Breast epithelium (tissue), 4 donors: ENCODE measurements at regions not wholly inside any gene's neighbourhood (a gene's known extent, or its start where the extent isn't known, plus 50 kb on each side); places are given as distances from the start of the nearest gene placed in this dataset.

Source experiments
- DNase-seq, 2 donors: peaks; one replicate each; pipeline ENCODE4 v3.0.0-alpha.2; 2019; ENCODE audit warnings: low spot score in 2 of 2
- H3K27ac ChIP-seq, 2 donors: fragments of 200-600 bp; sonication (generic) in 1 of 2; one replicate each; pipeline ENCODE4 v1.5.1; 2016 to 2019; ENCODE audit warnings: mild to moderate bottlenecking in 1 of 2
- H3K27me3 ChIP-seq, 2 donors: fragments of 200-600 bp; sonication (generic) in 1 of 2; one replicate each; pipeline versions ENCODE4 v1.5.1 to v1.6.0; 2017 to 2019; ENCODE audit warnings: control low read depth in 1 of 2, mild to moderate bottlenecking in 1 of 2
- H3K36me3 ChIP-seq: fragments of 200-600 bp; one replicate; pipeline ENCODE4 v1.5.1; 2019
- H3K4me1 ChIP-seq, 2 donors: fragments of 200-600 bp; sonication (generic); one replicate each; pipeline ENCODE4 v1.5.1; 2016 to 2019; ENCODE audit warnings: control low read depth in 1 of 2
- H3K4me3 ChIP-seq, 3 donors: fragments of 200-600 bp; sonication (generic); 1 replicate in 2 of 3; 2 replicates in 1 of 3; pipeline ENCODE4 v1.5.1; 2016 to 2019; ENCODE audit warnings: mild to moderate bottlenecking in 3 of 3, moderate library complexity in 2 of 3
- H3K9me3 ChIP-seq, 2 donors: fragments of 200-600 bp; sonication (generic) in 1 of 2; one replicate each; pipeline ENCODE4 v1.5.1; 2016 to 2019; ENCODE audit warnings: control low read depth in 1 of 2
- POLR2A ChIP-seq: fragments of 450-650 bp; IDR thresholded peaks from one replicate; pipeline ENCODE4 v1.6.1; 2016; ENCODE audit warnings: antibody characterized with exemption, mild to moderate bottlenecking, moderate library complexity
- POLR2AphosphoS5 ChIP-seq, 3 donors: sonication (generic); formaldehyde crosslinking; IDR thresholded peaks; one replicate each; pipeline ENCODE4 v1.6.1; 2017; ENCODE audit warnings: antibody characterized with exemption in 3 of 3
- intact Hi-C: fragments of 100-400 bp; cut with DNase I; formaldehyde crosslinking; loops from one replicate; pipeline ENCODE4 v1.15.1; 2023; ENCODE audit warnings: low total_unique reads
- TF ChIP-seq, protein P1 (sequence below), 3 donors: fragments of 450-650 bp; IDR thresholded peaks; one replicate each; pipeline ENCODE4 v1.5.1; 2016 to 2017; ENCODE audit warnings: antibody characterized with exemption in 3 of 3, mild to moderate bottlenecking in 3 of 3, moderate library complexity in 3 of 3

DNA sequence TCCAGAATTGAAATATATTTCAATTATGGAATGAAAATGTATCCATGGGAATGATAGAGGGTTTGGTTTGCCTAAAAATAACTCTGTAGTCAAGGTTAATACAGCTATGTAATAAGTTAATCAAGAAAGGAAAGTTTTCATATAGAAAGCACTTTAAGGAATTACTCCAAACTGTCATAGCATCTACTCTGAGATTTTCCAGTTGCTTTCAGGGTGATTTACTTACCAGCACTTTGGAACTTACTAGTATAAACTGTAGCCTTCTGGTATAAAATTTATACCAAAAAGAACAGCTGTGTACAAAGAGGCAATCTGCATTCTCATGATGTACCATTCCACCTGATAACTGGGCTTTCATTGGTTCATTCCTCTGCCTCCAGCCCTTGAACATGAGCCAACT is 87.1 kb downstream of the ARF6 start:
- Histone ChIP-seq H3K4me3 (no peak overlapping the region), H3K36me3 (no peaks in the 10 kb centered on the region), H3K27ac (no peak overlapping the region), H3K9me3 (no peaks in the 10 kb centered on the region), H3K4me1 (no peaks in the 10 kb centered on the region), H3K27me3 (no peaks in the 10 kb centered on the region)
- TF ChIP-seq, protein P1, sequence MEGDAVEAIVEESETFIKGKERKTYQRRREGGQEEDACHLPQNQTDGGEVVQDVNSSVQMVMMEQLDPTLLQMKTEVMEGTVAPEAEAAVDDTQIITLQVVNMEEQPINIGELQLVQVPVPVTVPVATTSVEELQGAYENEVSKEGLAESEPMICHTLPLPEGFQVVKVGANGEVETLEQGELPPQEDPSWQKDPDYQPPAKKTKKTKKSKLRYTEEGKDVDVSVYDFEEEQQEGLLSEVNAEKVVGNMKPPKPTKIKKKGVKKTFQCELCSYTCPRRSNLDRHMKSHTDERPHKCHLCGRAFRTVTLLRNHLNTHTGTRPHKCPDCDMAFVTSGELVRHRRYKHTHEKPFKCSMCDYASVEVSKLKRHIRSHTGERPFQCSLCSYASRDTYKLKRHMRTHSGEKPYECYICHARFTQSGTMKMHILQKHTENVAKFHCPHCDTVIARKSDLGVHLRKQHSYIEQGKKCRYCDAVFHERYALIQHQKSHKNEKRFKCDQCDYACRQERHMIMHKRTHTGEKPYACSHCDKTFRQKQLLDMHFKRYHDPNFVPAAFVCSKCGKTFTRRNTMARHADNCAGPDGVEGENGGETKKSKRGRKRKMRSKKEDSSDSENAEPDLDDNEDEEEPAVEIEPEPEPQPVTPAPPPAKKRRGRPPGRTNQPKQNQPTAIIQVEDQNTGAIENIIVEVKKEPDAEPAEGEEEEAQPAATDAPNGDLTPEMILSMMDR (IDR thresholded peaks at IDR 0.05) = no peak
- TF ChIP-seq POLR2AphosphoS5 (IDR thresholded peaks at IDR 0.05) (no peak), POLR2A (no peak)
- intact Hi-C loops = no loop called here
- no peak for DNase-seq

GRCh38 chr14:49982082-49982481 is 89.2 kb downstream of the ARF6 start:
- peak overlapping the region in 1 of 2 donors; percentile 35 for H3K27ac ChIP-seq
- intact Hi-C loops = no loop called here
- H3K4me1 ChIP-seq = no peaks in the 10 kb centered on the region
- TF ChIP-seq, protein P1 (IDR thresholded peaks at IDR 0.05) = no peak
- TF ChIP-seq POLR2AphosphoS5 (IDR thresholded peaks at IDR 0.05) (no peak), POLR2A (no peak)
- DNase-seq = no peak
- no peaks in the 10 kb centered on the region for H3K36me3 ChIP-seq
- peak overlapping the region in 2 of 3 donors; percentile 12 to 29 for H3K4me3 ChIP-seq
- no peaks in the 10 kb centered on the region for H3K9me3 ChIP-seq
- no peaks in the 10 kb centered on the region for H3K27me3 ChIP-seq

GRCh38 chr14:49982501-49982951 is 89.6 kb downstream of the ARF6 start:
- no peaks in the 10 kb centered on the region for H3K4me1 ChIP-seq
- intact Hi-C loops = no loop called here
- DNase-seq = no peak
- no peak for TF ChIP-seq POLR2A
- TF ChIP-seq POLR2AphosphoS5 (IDR thresholded peaks at IDR 0.05) = no peak
- TF ChIP-seq, protein P1 (IDR thresholded peaks at IDR 0.05) = no peak
- no peaks in the 10 kb centered on the region for H3K36me3 ChIP-seq
- H3K27me3 ChIP-seq = no peaks in the 10 kb centered on the region
- H3K9me3 ChIP-seq = no peaks in the 10 kb centered on the region
- peak overlapping the region in 2 of 3 donors; percentile 12 to 29 for H3K4me3 ChIP-seq
- no peak overlapping the region for H3K27ac ChIP-seq

GRCh38 chr14:49984424-49984823 is 91.5 kb downstream of the ARF6 start:
- no peaks in the 10 kb centered on the region for H3K36me3 ChIP-seq
- H3K4me3 ChIP-seq = no peak overlapping the region
- no peaks in the 10 kb centered on the region for H3K4me1 ChIP-seq
- intact Hi-C loops = no loop called here
- TF ChIP-seq, protein P1 (IDR thresholded peaks at IDR 0.05) = no peak
- TF ChIP-seq POLR2A (no peak), POLR2AphosphoS5 (IDR thresholded peaks at IDR 0.05) (no peak)
- H3K27ac ChIP-seq = no peak overlapping the region
- no peaks in the 10 kb centered on the region for H3K27me3 ChIP-seq
- no peak for DNase-seq
- H3K9me3 ChIP-seq = no peaks in the 10 kb centered on the region

DNA sequence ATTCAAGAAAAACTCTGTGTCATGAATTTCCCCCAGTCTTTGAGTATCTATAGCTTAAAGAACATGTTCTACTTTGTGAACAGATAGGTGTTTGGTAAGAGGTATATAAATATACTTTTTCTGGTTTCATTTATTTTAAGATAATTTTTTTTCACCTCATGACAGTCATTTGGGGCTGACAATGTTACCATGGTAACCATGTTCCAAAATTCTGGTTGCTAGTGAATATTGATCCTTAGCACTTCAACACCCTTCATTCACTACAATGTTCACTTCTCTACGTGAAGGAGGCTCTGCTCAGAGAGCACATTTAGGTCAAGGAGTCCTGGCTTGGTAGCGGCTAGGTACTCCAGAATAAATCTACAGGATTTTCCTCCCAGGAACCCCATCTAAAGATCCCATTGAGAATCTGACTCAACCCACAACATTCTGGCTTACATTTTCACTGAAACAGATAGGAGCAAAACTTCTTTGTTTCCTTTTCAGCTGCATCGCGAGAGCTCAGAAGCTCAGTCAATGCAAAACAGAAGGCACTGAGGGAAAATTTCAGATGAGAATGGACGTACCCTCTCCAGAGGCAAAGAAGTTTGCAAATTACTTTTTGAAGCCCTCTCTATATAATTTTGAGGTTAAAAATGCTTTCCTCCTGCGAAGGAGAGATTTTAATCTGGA is 93.6 kb downstream of the ARF6 start:
- intact Hi-C loops = no loop called here
- peak overlapping the region; percentile 22 to 61 for H3K27ac ChIP-seq

More for the DNA sequence above, 93.6 kb downstream of the ARF6 start:
- Histone ChIP-seq H3K4me3 (no peak overlapping the region), H3K4me1 (no peaks in the 10 kb centered on the region), H3K36me3 (no peaks in the 10 kb centered on the region), H3K9me3 (no peaks in the 10 kb centered on the region), H3K27me3 (no peaks in the 10 kb centered on the region)
- TF ChIP-seq, protein P1 (IDR thresholded peaks at IDR 0.05) = no peak
- TF ChIP-seq POLR2A (no peak), POLR2AphosphoS5 (IDR thresholded peaks at IDR 0.05) (no peak)
- DNase-seq = no peak
